ENCODE measurements at regions not wholly inside any gene's neighbourhood (a gene's known extent, or its start where the extent isn't known, plus 50 kb on each side); places are given as distances from the start of the nearest gene placed in this dataset.

DNA sequence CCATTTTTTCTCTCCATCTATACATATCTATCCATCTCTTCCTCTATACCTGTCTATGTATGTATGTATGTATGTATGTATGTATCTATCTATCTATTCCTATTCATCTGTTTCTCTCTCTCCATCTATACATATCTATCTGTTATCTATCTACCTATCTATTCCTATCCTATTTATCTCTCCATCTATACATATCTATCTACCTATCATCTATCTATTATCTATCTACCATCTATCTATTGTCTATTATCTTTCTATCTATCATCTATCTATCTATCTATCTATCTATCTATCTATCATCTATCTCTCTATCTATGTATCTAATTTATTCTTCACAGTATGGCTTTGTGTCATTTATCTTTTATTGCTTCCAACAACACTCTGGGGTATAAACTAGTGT lies 1124.4 kb downstream of the TYW1 start:
- no peaks in the 10 kb centered on the region for H3K4me1 ChIP-seq (replicated peaks)
- H3K36me3 ChIP-seq, result no peaks in the 10 kb centered on the region
- no peak overlapping the region for H3K4me3 ChIP-seq
- no peaks in the 10 kb centered on the region for H3K9me3 ChIP-seq
- no peaks in the 10 kb centered on the region for H3K27me3 ChIP-seq (replicated peaks; ENCODE audit: insufficient read depth)
- no peak for TF ChIP-seq POLR2A (IDR thresholded peaks at IDR 0.05)
- TF ChIP-seq, protein P1, sequence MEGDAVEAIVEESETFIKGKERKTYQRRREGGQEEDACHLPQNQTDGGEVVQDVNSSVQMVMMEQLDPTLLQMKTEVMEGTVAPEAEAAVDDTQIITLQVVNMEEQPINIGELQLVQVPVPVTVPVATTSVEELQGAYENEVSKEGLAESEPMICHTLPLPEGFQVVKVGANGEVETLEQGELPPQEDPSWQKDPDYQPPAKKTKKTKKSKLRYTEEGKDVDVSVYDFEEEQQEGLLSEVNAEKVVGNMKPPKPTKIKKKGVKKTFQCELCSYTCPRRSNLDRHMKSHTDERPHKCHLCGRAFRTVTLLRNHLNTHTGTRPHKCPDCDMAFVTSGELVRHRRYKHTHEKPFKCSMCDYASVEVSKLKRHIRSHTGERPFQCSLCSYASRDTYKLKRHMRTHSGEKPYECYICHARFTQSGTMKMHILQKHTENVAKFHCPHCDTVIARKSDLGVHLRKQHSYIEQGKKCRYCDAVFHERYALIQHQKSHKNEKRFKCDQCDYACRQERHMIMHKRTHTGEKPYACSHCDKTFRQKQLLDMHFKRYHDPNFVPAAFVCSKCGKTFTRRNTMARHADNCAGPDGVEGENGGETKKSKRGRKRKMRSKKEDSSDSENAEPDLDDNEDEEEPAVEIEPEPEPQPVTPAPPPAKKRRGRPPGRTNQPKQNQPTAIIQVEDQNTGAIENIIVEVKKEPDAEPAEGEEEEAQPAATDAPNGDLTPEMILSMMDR (IDR thresholded peaks at IDR 0.05), result no peak
- no peak for DNase-seq (ENCODE audit: low spot score)
- no peak overlapping the region for H3K27ac ChIP-seq
- intact Hi-C loops (cut with DNase I), result no loop called here

- TF ChIP-seq, protein P1 (IDR thresholded peaks at IDR 0.05), result no peak
- TF ChIP-seq POLR2A (IDR thresholded peaks at IDR 0.05), result no peak
- no peak for TF ChIP-seq POLR2AphosphoS5 (IDR thresholded peaks at IDR 0.05)
- Histone ChIP-seq H3K27ac (no peak overlapping the region), H3K27me3 (replicated peaks; ENCODE audit: insufficient read depth) (no peaks in the 10 kb centered on the region), H3K4me3 (no peak overlapping the region), H3K9me3 (no peaks in the 10 kb centered on the region), H3K4me1 (replicated peaks) (no peaks in the 10 kb centered on the region), H3K36me3 (no peaks in the 10 kb centered on the region)
- intact Hi-C loops (cut with DNase I), result no loop called here
- 60% methylated on average over 9 of the region's 9 CpGs for WGBS
- DNase-seq (ENCODE audit: low spot score), result no peak
These were observed 1125.0 kb downstream of the TYW1 start for GRCh38 chr7:68121655-68122054.

- Histone ChIP-seq H3K4me3 (no peak overlapping the region), H3K27me3 (replicated peaks; ENCODE audit: insufficient read depth) (no peaks in the 10 kb centered on the region), H3K9me3 (no peaks in the 10 kb centered on the region), H3K27ac (no peak overlapping the region), H3K36me3 (no peaks in the 10 kb centered on the region), H3K4me1 (replicated peaks) (no peaks in the 10 kb centered on the region)
- no peak for DNase-seq (ENCODE audit: low spot score)
- TF ChIP-seq POLR2A (IDR thresholded peaks at IDR 0.05) (no peak), POLR2AphosphoS5 (IDR thresholded peaks at IDR 0.05) (no peak)
- TF ChIP-seq, protein P1 (IDR thresholded peaks at IDR 0.05), result no peak
- intact Hi-C loops (cut with DNase I), result no loop called here
- WGBS, result 96% methylated on average over 8 of the region's 8 CpGs
These were observed 1126.2 kb downstream of the TYW1 start for GRCh38 chr7:68122801-68123200.

DNA sequence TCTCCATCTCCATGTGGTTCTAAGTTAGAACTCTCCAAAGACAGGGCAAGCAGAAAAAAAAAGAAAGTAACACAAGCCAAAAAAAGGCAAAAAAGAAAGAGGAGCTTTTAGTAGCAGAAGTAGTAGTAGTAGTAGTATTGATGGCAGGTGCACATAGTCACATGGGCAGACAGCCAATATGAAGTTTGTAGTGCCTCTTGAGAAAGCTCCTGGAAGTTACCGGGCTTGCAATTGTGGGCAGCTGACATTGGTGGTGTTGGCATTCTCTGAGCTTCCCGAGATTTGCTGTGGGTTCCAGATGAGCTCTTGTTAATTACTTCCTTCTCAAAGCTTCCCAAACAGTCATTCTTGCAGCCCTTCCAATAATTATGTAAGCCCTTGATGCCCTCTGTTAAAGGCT lies 1128.5 kb downstream of the TYW1 start:
- WGBS, result 45% methylated on average over 2 of the region's 2 CpGs
- Histone ChIP-seq H3K36me3 (no peaks in the 10 kb centered on the region), H3K27ac (no peak overlapping the region), H3K27me3 (replicated peaks; ENCODE audit: insufficient read depth) (no peaks in the 10 kb centered on the region), H3K9me3 (no peaks in the 10 kb centered on the region), H3K4me1 (replicated peaks) (no peaks in the 10 kb centered on the region), H3K4me3 (no peak overlapping the region)
- no peak for DNase-seq (ENCODE audit: low spot score)
- intact Hi-C loops (cut with DNase I), result no loop called here
- TF ChIP-seq, protein P1 (IDR thresholded peaks at IDR 0.05), result no peak
- no peak for TF ChIP-seq POLR2A (IDR thresholded peaks at IDR 0.05)
- TF ChIP-seq POLR2AphosphoS5 (IDR thresholded peaks at IDR 0.05), result no peak

GRCh38 chr7:68133045-68133444 lies 1136.4 kb downstream of the TYW1 start:
- TF ChIP-seq POLR2AphosphoS5 (IDR thresholded peaks at IDR 0.05) (no peak), POLR2A (IDR thresholded peaks at IDR 0.05) (no peak)
- TF ChIP-seq, protein P1 (IDR thresholded peaks at IDR 0.05), result no peak
- Histone ChIP-seq H3K27me3 (replicated peaks; ENCODE audit: insufficient read depth) (no peaks in the 10 kb centered on the region), H3K27ac (no peak overlapping the region), H3K36me3 (no peaks in the 10 kb centered on the region), H3K4me3 (no peak overlapping the region), H3K9me3 (no peaks in the 10 kb centered on the region), H3K4me1 (replicated peaks) (no peaks in the 10 kb centered on the region)
- intact Hi-C loops (cut with DNase I), result no loop called here
- 82% methylated on average over 6 of the region's 6 CpGs for WGBS
- DNase-seq (ENCODE audit: low spot score), result no peak
